Fibroblast of peridontal ligament (primary cell): ENCODE measurements at regions not wholly inside any gene's neighbourhood (a gene's known extent, or its start where the extent isn't known, plus 50 kb on each side); places are given as distances from the start of the nearest gene placed in this dataset.
"Not testable (repeated sequence)": the region's sequence is repeated elsewhere in the genome, so short reads cannot be mapped to it uniquely, and the experiment has no call there.

Experiments
- DNase-seq: peaks from one replicate; pipeline ENCODE4 v3.0.0-alpha.2; 2010; ENCODE audit errors: extremely low read depth

GRCh38 chr14:106393742-106394141, 867.4 kb downstream of the TMEM121 start:
- DNase-seq: no peak

- DNase-seq: no peak
These were observed 869.2 kb downstream of the TMEM121 start for GRCh38 chr14:106395456-106396050.

GRCh38 chr14:106396999-106397398, 870.6 kb downstream of the TMEM121 start:
- DNase-seq: no peak

- not testable (repeated sequence) for DNase-seq
These were observed 872.5 kb downstream of the TMEM121 start for GRCh38 chr14:106398931-106399331.

GRCh38 chr14:106401316-106401715, 874.9 kb downstream of the TMEM121 start:
- not testable (repeated sequence) for DNase-seq

- not testable (repeated sequence) for DNase-seq
These were observed 883.8 kb downstream of the TMEM121 start for GRCh38 chr14:106410229-106410628.

GRCh38 chr14:106414464-106414863, 888.1 kb downstream of the TMEM121 start:
- DNase-seq: no peak

- no peak for DNase-seq
These were observed 891.1 kb downstream of the TMEM121 start for GRCh38 chr14:106417224-106418049.

GRCh38 chr14:106419376-106419965, 893.1 kb downstream of the TMEM121 start:
- DNase-seq: no peak

- DNase-seq: not testable (repeated sequence)
These were observed 895.1 kb downstream of the TMEM121 start for GRCh38 chr14:106421431-106422033.

- DNase-seq: no peak
These were observed 895.7 kb downstream of the TMEM121 start for GRCh38 chr14:106422066-106422465.

GRCh38 chr14:106425150-106425549, 898.8 kb downstream of the TMEM121 start:
- DNase-seq: not testable (repeated sequence)

GRCh38 chr14:106436310-106436905, 910.0 kb downstream of the TMEM121 start:
- no peak for DNase-seq

- no peak for DNase-seq
These were observed 916.5 kb downstream of the TMEM121 start for GRCh38 chr14:106442857-106443256.

- DNase-seq: no peak
These were observed 928.6 kb downstream of the TMEM121 start for GRCh38 chr14:106455026-106455425.

GRCh38 chr14:106459971-106460730, 933.8 kb downstream of the TMEM121 start:
- DNase-seq: no peak

GRCh38 chr14:106460916-106461315, 934.5 kb downstream of the TMEM121 start:
- no peak for DNase-seq

GRCh38 chr14:106466483-106466882, 940.1 kb downstream of the TMEM121 start:
- not testable (repeated sequence) for DNase-seq

GRCh38 chr14:106468869-106469268, 942.5 kb downstream of the TMEM121 start:
- not testable (repeated sequence) for DNase-seq

- DNase-seq: not testable (repeated sequence)
These were observed 943.6 kb downstream of the TMEM121 start for GRCh38 chr14:106470028-106470427.
